ENCODE measurements at regions not wholly inside any gene's neighbourhood (a gene's known extent, or its start where the extent isn't known, plus 50 kb on each side); places are given as distances from the start of the nearest gene placed in this dataset.

- TF ChIP-seq REST (IDR thresholded peaks at IDR 0.05; ENCODE audit: low read depth): no peak
- TF ChIP-seq, protein P1, sequence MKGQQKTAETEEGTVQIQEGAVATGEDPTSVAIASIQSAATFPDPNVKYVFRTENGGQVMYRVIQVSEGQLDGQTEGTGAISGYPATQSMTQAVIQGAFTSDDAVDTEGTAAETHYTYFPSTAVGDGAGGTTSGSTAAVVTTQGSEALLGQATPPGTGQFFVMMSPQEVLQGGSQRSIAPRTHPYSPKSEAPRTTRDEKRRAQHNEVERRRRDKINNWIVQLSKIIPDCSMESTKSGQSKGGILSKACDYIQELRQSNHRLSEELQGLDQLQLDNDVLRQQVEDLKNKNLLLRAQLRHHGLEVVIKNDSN (IDR thresholded peaks at IDR 0.05): no peak
- TF ChIP-seq TAF1 (IDR thresholded peaks at IDR 0.05; ENCODE audit: low read depth): no peak
- no peak for TF ChIP-seq ZBTB7A (IDR thresholded peaks at IDR 0.05; ENCODE audit: low read depth)
- no peak for TF ChIP-seq EGR1 (IDR thresholded peaks at IDR 0.05)
- TF ChIP-seq NFIC (IDR thresholded peaks at IDR 0.05): no peak
- no peak for TF ChIP-seq CEBPB (IDR thresholded peaks at IDR 0.05)
- TF ChIP-seq RAD21 (IDR thresholded peaks at IDR 0.05; ENCODE audit: low read depth): no peak
- no peak for TF ChIP-seq CREB1 (IDR thresholded peaks at IDR 0.05; ENCODE audit: low read depth)
- no peak for TF ChIP-seq TCF12 (IDR thresholded peaks at IDR 0.05; ENCODE audit: low read depth)
- TF ChIP-seq FOXM1 (IDR thresholded peaks at IDR 0.05; ENCODE audit: borderline replicate concordance, low read depth): no peak
- no peak for TF ChIP-seq EP300 (IDR thresholded peaks at IDR 0.05; ENCODE audit: borderline replicate concordance)
- TF ChIP-seq YY1 (IDR thresholded peaks at IDR 0.05; ENCODE audit: low read depth): no peak
- TF ChIP-seq TEAD4 (IDR thresholded peaks at IDR 0.05): no peak
These were observed 433.7 kb upstream of the HSF2 start for GRCh38 chr6:121965739-121966138.

DNA sequence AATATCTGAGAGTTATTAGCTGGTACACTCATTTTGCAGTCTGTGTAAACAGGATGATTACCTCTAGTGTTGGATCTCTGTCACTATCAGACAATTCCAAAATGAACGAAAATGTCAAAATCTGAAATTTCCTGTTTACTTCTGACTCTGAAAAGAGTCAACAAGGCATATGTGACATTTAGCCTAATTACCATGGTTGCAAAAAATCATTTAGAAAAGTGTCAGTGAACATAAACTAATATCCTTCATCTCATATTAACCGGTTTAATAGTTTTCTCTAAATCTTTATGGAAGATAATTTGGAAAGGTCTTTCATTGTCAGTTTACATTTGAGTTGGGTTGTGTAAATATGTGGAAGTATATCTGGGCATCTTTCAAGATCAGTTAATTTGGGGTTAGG, 431.8 kb upstream of the HSF2 start:
- TF ChIP-seq YY1 (IDR thresholded peaks at IDR 0.05; ENCODE audit: low read depth): no peak
- TF ChIP-seq FOXM1 (IDR thresholded peaks at IDR 0.05; ENCODE audit: borderline replicate concordance, low read depth): no peak
- TF ChIP-seq TEAD4 (IDR thresholded peaks at IDR 0.05): no peak
- TF ChIP-seq, protein P2, sequence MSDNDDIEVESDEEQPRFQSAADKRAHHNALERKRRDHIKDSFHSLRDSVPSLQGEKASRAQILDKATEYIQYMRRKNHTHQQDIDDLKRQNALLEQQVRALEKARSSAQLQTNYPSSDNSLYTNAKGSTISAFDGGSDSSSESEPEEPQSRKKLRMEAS (IDR thresholded peaks at IDR 0.05): no peak
- no peak for TF ChIP-seq TAF1 (IDR thresholded peaks at IDR 0.05; ENCODE audit: low read depth)
- no peak for TF ChIP-seq EGR1 (IDR thresholded peaks at IDR 0.05)
- TF ChIP-seq CEBPB (IDR thresholded peaks at IDR 0.05): no peak
- no peak for TF ChIP-seq CREB1 (IDR thresholded peaks at IDR 0.05; ENCODE audit: low read depth)
- TF ChIP-seq RAD21 (IDR thresholded peaks at IDR 0.05; ENCODE audit: low read depth): no peak
- no peak for TF ChIP-seq ZBTB7A (IDR thresholded peaks at IDR 0.05; ENCODE audit: low read depth)
- TF ChIP-seq TCF12 (IDR thresholded peaks at IDR 0.05; ENCODE audit: low read depth): no peak
- TF ChIP-seq, protein P1 (IDR thresholded peaks at IDR 0.05): no peak
- TF ChIP-seq NFIC (IDR thresholded peaks at IDR 0.05): no peak
- no peak for TF ChIP-seq REST (IDR thresholded peaks at IDR 0.05; ENCODE audit: low read depth)
- no peak for TF ChIP-seq EP300 (IDR thresholded peaks at IDR 0.05; ENCODE audit: borderline replicate concordance)

DNA sequence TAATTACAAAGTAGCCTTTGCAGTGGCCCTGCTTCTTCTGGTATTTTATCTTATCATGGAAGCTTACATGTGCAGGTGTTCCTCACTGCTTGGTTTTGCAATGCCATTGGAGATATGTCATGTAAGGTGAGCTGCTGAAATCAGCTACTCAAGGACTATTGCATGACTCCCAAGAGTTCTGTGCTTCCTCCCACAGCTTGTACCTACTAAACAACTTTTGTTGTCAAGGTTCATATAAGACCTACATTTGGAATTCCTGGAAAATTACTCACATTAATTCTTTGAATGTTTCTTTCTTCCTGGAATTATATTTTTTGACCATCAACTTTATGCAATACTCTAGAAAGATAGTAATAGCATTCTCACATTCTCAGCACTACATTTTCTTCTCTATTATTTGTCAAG, 427.5 kb upstream of the HSF2 start:
- TF ChIP-seq CEBPB (IDR thresholded peaks at IDR 0.05): no peak
- TF ChIP-seq, protein P2 (IDR thresholded peaks at IDR 0.05): no peak
- no peak for TF ChIP-seq TEAD4 (IDR thresholded peaks at IDR 0.05)
- no peak for TF ChIP-seq EGR1 (IDR thresholded peaks at IDR 0.05)
- TF ChIP-seq NFIC (IDR thresholded peaks at IDR 0.05): no peak
- TF ChIP-seq RAD21 (IDR thresholded peaks at IDR 0.05; ENCODE audit: low read depth): no peak
- no peak for TF ChIP-seq YY1 (IDR thresholded peaks at IDR 0.05; ENCODE audit: low read depth)
- no peak for TF ChIP-seq TCF12 (IDR thresholded peaks at IDR 0.05; ENCODE audit: low read depth)
- TF ChIP-seq CREB1 (IDR thresholded peaks at IDR 0.05; ENCODE audit: low read depth): no peak
- TF ChIP-seq EP300 (IDR thresholded peaks at IDR 0.05; ENCODE audit: borderline replicate concordance): no peak
- TF ChIP-seq, protein P1 (IDR thresholded peaks at IDR 0.05): no peak
- no peak for TF ChIP-seq TAF1 (IDR thresholded peaks at IDR 0.05; ENCODE audit: low read depth)
- no peak for TF ChIP-seq FOXM1 (IDR thresholded peaks at IDR 0.05; ENCODE audit: borderline replicate concordance, low read depth)
- no peak for TF ChIP-seq ZBTB7A (IDR thresholded peaks at IDR 0.05; ENCODE audit: low read depth)
- no peak for TF ChIP-seq REST (IDR thresholded peaks at IDR 0.05; ENCODE audit: low read depth)

GRCh38 chr6:121984956-121985355, 414.5 kb upstream of the HSF2 start:
- TF ChIP-seq YY1 (IDR thresholded peaks at IDR 0.05; ENCODE audit: low read depth): no peak
- TF ChIP-seq TEAD4 (IDR thresholded peaks at IDR 0.05): no peak
- no peak for TF ChIP-seq CEBPB (IDR thresholded peaks at IDR 0.05)
- TF ChIP-seq REST (IDR thresholded peaks at IDR 0.05; ENCODE audit: low read depth): no peak
- no peak for TF ChIP-seq EP300 (IDR thresholded peaks at IDR 0.05; ENCODE audit: borderline replicate concordance)
- no peak for TF ChIP-seq ZBTB7A (IDR thresholded peaks at IDR 0.05; ENCODE audit: low read depth)

Measured in Ishikawa (cell line).